Stimulated activated naive CD8-positive, alpha-beta T cell treated with anti-CD3 and anti-CD28 coated beads, Interleukin-15, amount 100 ng/mL, for 72 hours (primary cell): ENCODE measurements at regions not wholly inside any gene's neighbourhood (a gene's known extent, or its start where the extent isn't known, plus 50 kb on each side); places are given as distances from the start of the nearest gene placed in this dataset.

Experiments used
- ATAC-seq: fragments of 150-1000 bp; cut with Tn5 transposase; 2 replicates; pipeline ENCODE4 v1.10.0; 2021; ENCODE audit warnings: mild to moderate bottlenecking, moderate library complexity
- DNase-seq, 2 donors: peaks; one replicate each; pipeline ENCODE4 v3.0.0; 2021 to 2022
- H3K27ac Mint-ChIP-seq, 2 donors: one replicate each; pipeline ENCODE4 v1.8.0; 2022; ENCODE audit warnings: mild to moderate bottlenecking in 2 of 2, mixed read lengths in 2 of 2, moderate library complexity in 2 of 2
- H3K27me3 Mint-ChIP-seq: one replicate; pipeline ENCODE4 v1.8.0; 2022; ENCODE audit warnings: mixed read lengths
- H3K4me1 Mint-ChIP-seq: one replicate; pipeline ENCODE4 v1.8.0; 2022; ENCODE audit warnings: mild to moderate bottlenecking, mixed read lengths
- H3K4me3 Mint-ChIP-seq, 2 donors: one replicate each; pipeline ENCODE4 v1.8.0; 2022; ENCODE audit warnings: mild to moderate bottlenecking in 2 of 2, mixed read lengths in 2 of 2, moderate library complexity in 1 of 2
- H3K9me3 Mint-ChIP-seq, 2 donors: one replicate each; pipeline ENCODE4 v1.8.0; 2022; ENCODE audit warnings: mixed read lengths in 2 of 2

GRCh38 chr6:115323001-115323400, 737.7 kb downstream of the FRK start:
- ATAC-seq, result no peak
- no peak for DNase-seq
- H3K27me3 Mint-ChIP-seq, result no peaks in the 10 kb centered on the region
- no peak overlapping the region for H3K27ac Mint-ChIP-seq
- no peak overlapping the region for H3K4me3 Mint-ChIP-seq
- H3K4me1 Mint-ChIP-seq, result no peaks in the 10 kb centered on the region
- H3K9me3 Mint-ChIP-seq, result peaks cover 0 to 6% of the 10 kb centered on the region in 2 donors

- Mint-ChIP-seq H3K4me1 (no peaks in the 10 kb centered on the region), H3K27me3 (no peaks in the 10 kb centered on the region), H3K27ac (no peak overlapping the region), H3K9me3 (no peaks in the 10 kb centered on the region), H3K4me3 (no peak overlapping the region)
- ATAC-seq (no peak), DNase-seq (no peak)
Observed at GRCh38 chr6:115319823-115320222, 740.9 kb downstream of the FRK start.

DNA sequence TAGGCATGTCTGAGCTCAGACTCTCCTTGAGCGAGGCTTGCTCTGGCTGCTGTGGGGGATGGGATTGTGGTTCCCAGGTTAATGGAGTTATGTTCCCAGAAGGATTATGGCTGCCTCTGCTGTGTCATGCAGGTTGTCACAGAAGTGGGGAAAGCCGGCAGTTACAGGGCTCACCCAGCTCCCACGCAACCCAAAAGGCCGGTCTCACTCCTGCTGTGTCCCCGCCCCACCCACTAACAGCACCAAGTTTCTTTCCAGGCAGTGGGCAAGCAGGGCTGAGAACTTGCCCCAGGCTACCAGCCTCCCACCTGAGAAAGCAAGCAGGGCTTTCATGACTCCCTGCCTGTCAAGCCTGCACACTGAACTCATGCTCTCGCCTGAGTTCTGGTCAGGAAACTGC, 750.5 kb downstream of the FRK start:
- no peak overlapping the region for H3K27ac Mint-ChIP-seq
- H3K4me3 Mint-ChIP-seq, result no peak overlapping the region
- ATAC-seq (no peak), DNase-seq (no peak)
- no peaks in the 10 kb centered on the region for H3K27me3 Mint-ChIP-seq
- no peaks in the 10 kb centered on the region for H3K4me1 Mint-ChIP-seq
- peaks cover 25 to 37% of the 10 kb centered on the region in 2 donors for H3K9me3 Mint-ChIP-seq

GRCh38 chr6:115302731-115303130, 758.0 kb downstream of the FRK start:
- DNase-seq (no peak), ATAC-seq (no peak)
- Mint-ChIP-seq H3K4me1 (no peaks in the 10 kb centered on the region), H3K27me3 (no peaks in the 10 kb centered on the region), H3K4me3 (no peak overlapping the region), H3K9me3 (peaks cover 5 to 10% of the 10 kb centered on the region in 2 donors), H3K27ac (no peak overlapping the region)

GRCh38 chr6:115287467-115287866, 773.2 kb downstream of the FRK start:
- H3K4me1 Mint-ChIP-seq, result no peaks in the 10 kb centered on the region
- no peak overlapping the region for H3K27ac Mint-ChIP-seq
- DNase-seq (no peak), ATAC-seq (no peak)
- H3K4me3 Mint-ChIP-seq, result no peak overlapping the region
- no peaks in the 10 kb centered on the region for H3K27me3 Mint-ChIP-seq
- H3K9me3 Mint-ChIP-seq, result peaks cover 6 to 8% of the 10 kb centered on the region in 2 donors

- Mint-ChIP-seq H3K9me3 (peaks cover 0 to 6% of the 10 kb centered on the region in 2 donors), H3K4me3 (no peak overlapping the region), H3K27ac (no peak overlapping the region), H3K27me3 (no peaks in the 10 kb centered on the region), H3K4me1 (no peaks in the 10 kb centered on the region)
- ATAC-seq, result no peak
- DNase-seq, result no peak
Observed at GRCh38 chr6:115276881-115277565, 783.7 kb downstream of the FRK start.

DNA sequence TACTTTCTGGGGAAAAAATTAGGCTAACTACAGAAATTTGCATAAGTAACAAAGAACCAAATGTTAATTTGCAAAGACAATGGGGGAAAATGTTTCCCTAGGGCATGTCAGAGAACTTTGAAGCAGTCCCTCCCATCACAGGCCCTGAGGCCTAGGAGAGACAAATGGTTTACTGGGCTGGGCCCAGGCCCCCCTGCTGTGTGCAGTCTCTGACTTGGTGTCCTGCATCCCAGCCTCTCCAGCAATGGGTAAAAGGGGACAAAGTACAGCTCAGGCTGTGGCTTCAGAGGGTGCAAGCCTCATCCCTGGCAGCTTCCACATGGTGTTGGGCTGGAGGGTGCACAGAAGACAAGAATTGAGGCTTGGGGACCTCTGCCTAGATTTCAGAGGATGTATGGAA, 788.4 kb downstream of the FRK start:
- no peak for ATAC-seq
- Mint-ChIP-seq H3K4me3 (no peak overlapping the region), H3K27ac (no peak overlapping the region), H3K27me3 (no peaks in the 10 kb centered on the region), H3K9me3 (peaks cover 0 to 6% of the 10 kb centered on the region in 2 donors), H3K4me1 (no peaks in the 10 kb centered on the region)
- no peak for DNase-seq

- Mint-ChIP-seq H3K4me3 (no peak overlapping the region), H3K9me3 (peaks cover 0 to 6% of the 10 kb centered on the region in 2 donors), H3K27me3 (no peaks in the 10 kb centered on the region), H3K27ac (no peak overlapping the region), H3K4me1 (no peaks in the 10 kb centered on the region)
- DNase-seq (no peak), ATAC-seq (no peak)
Observed at GRCh38 chr6:115271434-115271833, 789.3 kb downstream of the FRK start.

- Mint-ChIP-seq H3K27me3 (no peaks in the 10 kb centered on the region), H3K4me1 (no peaks in the 10 kb centered on the region), H3K9me3 (peaks cover 0 to 6% of the 10 kb centered on the region in 2 donors), H3K4me3 (no peak overlapping the region), H3K27ac (no peak overlapping the region)
- no peak for DNase-seq
- ATAC-seq, result no peak
Observed at GRCh38 chr6:115270953-115271352, 789.7 kb downstream of the FRK start.

DNA sequence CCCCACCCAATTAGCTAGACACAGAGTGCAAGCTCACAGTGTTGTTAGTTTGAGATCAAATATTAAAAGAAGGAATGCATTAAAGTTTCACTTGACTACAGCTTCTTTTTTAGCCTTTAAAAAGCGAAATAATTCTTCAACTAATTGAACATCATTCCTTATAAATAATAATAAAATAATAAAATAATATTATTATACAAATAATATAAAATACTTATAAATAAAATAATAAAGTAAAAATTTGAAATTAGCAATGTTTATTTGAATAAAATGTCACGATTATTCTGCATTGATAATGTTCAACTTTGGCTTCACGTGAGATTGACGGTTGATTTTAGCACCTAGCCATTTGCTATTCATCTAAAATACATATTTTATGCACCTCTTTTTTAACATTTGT, 819.3 kb downstream of the FRK start:
- Mint-ChIP-seq H3K4me3 (no peak overlapping the region), H3K27me3 (no peaks in the 10 kb centered on the region), H3K27ac (no peak overlapping the region), H3K9me3 (peaks cover 4 to 24% of the 10 kb centered on the region in 2 donors), H3K4me1 (no peaks in the 10 kb centered on the region)
- ATAC-seq (no peak), DNase-seq (no peak)

DNA sequence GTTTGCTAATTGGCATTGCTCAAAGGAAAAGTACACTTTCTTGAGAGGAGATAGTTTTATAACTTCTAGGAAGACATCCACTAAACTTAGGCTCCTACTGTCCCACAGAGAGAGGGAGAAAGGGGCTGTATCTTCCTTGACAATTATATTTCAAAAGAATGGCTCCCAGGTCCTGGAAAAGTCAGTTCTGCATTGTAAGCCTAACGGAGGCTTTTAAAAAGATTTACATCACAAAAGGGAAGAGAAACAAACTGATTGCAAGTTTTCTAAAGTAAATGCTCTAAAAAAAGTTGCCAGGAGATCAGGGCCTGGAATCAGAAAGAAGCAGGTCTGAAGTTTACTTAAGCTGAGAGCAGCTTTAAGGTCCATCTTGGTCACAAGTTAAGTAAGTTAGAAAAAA, 839.5 kb downstream of the FRK start:
- no peaks in the 10 kb centered on the region for H3K4me1 Mint-ChIP-seq

DNA sequence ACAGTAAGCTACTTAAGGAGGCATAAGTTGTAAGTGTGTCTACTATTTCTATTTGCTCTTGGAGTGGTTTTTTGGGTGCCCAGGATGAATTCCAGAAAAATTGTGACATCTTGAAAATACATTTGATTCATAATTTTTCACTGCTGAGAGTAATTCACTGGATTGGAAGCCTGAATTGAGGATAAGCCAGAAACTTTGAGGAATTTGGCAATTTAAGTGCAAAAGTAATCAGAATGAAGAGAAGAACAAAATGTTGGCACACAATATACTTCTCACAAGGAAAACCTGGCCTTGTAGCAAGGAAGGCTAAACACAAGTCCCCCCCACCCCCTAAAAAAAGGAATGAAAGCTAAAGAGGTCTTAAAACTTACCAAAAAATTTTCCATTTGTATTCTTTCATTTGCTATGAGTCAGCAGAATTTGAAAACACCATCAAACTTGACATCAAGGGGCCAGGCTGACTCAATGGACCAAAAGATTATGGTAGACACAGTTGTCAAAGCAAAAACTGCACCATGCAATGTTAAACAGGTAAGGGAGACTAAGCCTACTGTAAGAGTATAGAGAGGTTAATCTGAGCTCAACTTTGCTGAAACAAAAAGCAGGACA, 840.0 kb downstream of the FRK start:
- Mint-ChIP-seq H3K27me3 (no peaks in the 10 kb centered on the region), H3K9me3 (peaks cover 22 to 25% of the 10 kb centered on the region in 2 donors), H3K4me3 (no peak overlapping the region), H3K4me1 (no peaks in the 10 kb centered on the region), H3K27ac (no peak overlapping the region)
- ATAC-seq (no peak), DNase-seq (no peak)

More for the DNA sequence above, 839.5 kb downstream of the FRK start:
- Mint-ChIP-seq H3K9me3 (peaks cover 22 to 25% of the 10 kb centered on the region in 2 donors), H3K4me3 (no peak overlapping the region), H3K27ac (no peak overlapping the region), H3K27me3 (no peaks in the 10 kb centered on the region)
- no peak for ATAC-seq
- DNase-seq, result no peak

DNA sequence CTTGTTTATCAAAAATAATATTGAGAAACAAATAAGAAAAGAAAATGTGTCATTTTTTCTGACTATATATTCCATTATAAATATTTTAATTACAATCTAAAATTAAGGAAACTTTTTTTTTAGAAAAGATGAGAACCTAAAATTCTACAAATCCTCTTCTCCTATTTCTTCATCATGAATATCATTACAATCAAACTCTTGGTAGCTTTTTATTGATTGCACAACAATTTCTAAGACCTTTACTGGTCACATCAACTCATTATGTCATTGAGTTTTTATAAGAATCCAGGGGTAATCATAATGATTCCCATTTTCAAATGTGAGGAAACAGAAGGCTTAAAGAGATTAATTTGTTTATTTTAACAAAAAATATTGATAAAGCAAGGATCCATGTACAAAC, 841.0 kb downstream of the FRK start:
- DNase-seq (no peak), ATAC-seq (no peak)
- H3K27me3 Mint-ChIP-seq, result no peaks in the 10 kb centered on the region
- H3K27ac Mint-ChIP-seq, result no peak overlapping the region
- H3K9me3 Mint-ChIP-seq, result peaks cover 14 to 25% of the 10 kb centered on the region in 2 donors
- no peak overlapping the region for H3K4me3 Mint-ChIP-seq
- no peaks in the 10 kb centered on the region for H3K4me1 Mint-ChIP-seq

DNA sequence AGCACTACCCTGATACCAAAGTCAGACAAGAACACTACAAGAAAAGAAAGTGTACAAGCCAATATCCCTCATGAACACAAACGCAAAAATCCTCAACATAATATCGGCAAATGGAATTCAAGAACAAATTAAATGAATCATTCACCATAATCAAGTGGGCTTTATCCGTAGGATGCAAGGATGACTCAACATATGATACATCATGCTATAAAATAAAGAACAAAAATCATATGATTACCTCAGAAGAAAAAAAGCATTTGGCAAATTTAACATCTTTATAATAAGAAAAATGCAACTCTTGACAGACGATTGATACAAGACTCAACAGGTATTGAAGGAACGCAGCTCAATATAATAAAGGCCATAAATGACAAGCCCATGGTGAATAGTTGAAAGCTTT, 843.9 kb downstream of the FRK start:
- no peak for ATAC-seq
- Mint-ChIP-seq H3K27me3 (no peaks in the 10 kb centered on the region), H3K4me1 (no peaks in the 10 kb centered on the region), H3K27ac (no peak overlapping the region), H3K9me3 (peaks cover 5 to 29% of the 10 kb centered on the region in 2 donors), H3K4me3 (no peak overlapping the region)
- DNase-seq, result no peak

- no peak for DNase-seq
- H3K4me1 Mint-ChIP-seq, result no peaks in the 10 kb centered on the region
- H3K27ac Mint-ChIP-seq, result no peak overlapping the region
- peaks cover 14 to 21% of the 10 kb centered on the region in 2 donors for H3K9me3 Mint-ChIP-seq
- H3K27me3 Mint-ChIP-seq, result no peaks in the 10 kb centered on the region
- no peak overlapping the region for H3K4me3 Mint-ChIP-seq
- ATAC-seq, result no peak
Observed at GRCh38 chr6:115214283-115214682, 846.4 kb downstream of the FRK start.

DNA sequence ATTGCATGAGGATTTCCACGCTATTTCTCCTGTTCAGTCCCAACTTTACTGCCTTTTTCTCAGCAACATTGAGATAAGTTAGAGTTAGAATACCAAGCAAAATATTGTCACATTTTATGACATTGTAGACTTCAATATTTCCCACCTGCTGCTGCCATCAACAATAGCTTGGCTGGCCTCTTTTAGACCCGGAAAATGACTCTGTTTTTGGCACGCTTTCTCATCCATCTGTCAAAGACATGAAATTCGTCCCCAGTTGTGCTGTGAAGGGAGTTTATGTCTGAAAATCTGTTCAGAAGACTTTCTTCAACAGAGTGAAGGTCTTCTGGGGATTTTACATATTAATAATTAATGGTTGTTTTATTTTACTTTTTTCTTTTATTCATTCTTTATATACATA, 857.3 kb downstream of the FRK start:
- no peak for ATAC-seq
- no peaks in the 10 kb centered on the region for H3K4me1 Mint-ChIP-seq
- no peak overlapping the region for H3K27ac Mint-ChIP-seq
- peaks cover 19 to 23% of the 10 kb centered on the region in 2 donors for H3K9me3 Mint-ChIP-seq
- H3K27me3 Mint-ChIP-seq, result no peaks in the 10 kb centered on the region
- no peak overlapping the region for H3K4me3 Mint-ChIP-seq
- no peak for DNase-seq
